Liver (tissue), 3 donors: ENCODE measurements at regions not wholly inside any gene's neighbourhood (a gene's known extent, or its start where the extent isn't known, plus 50 kb on each side); places are given as distances from the start of the nearest gene placed in this dataset.
"Not testable (repeated sequence)": the region's sequence is repeated elsewhere in the genome, so short reads cannot be mapped to it uniquely, and the experiment has no call there.

Experiments used
- ATF3 ChIP-seq: IDR thresholded peaks from 2 replicates; pipeline ENCODE4 v1.6.1; 2016; ENCODE audit warnings: antibody characterized with exemption
- CTCF ChIP-seq: fragments of 150-350 bp; IDR thresholded peaks from 2 replicates; pipeline ENCODE4 v1.5.1; 2017; ENCODE audit warnings: improper control_type of control experiment, low read depth, low read length; ENCODE audit not compliant: missing input control
- EGR1 ChIP-seq, 2 donors: IDR thresholded peaks; 2 replicates each; pipeline ENCODE4 v1.6.1; 2016 to 2018; ENCODE audit warnings: antibody characterized with exemption in 2 of 2, low read depth in 2 of 2
- GABPA ChIP-seq, 2 donors: IDR thresholded peaks in 1 of 2; conservative IDR thresholded peaks in 1 of 2; 2 replicates each; pipeline ENCODE4 v1.6.1; 2016; ENCODE audit warnings: antibody characterized with exemption in 2 of 2, mild to moderate bottlenecking in 1 of 2, moderate library complexity in 1 of 2
- HNF4G ChIP-seq: IDR thresholded peaks from 2 replicates; pipeline ENCODE4 v1.6.1; 2016; ENCODE audit warnings: antibody characterized with exemption
- JUND ChIP-seq, 2 donors: IDR thresholded peaks; 2 replicates each; pipeline ENCODE4 v1.6.1; 2016; ENCODE audit warnings: antibody characterized with exemption in 2 of 2
- MAX ChIP-seq: IDR thresholded peaks from 2 replicates; pipeline ENCODE4 v1.6.1; 2016; ENCODE audit warnings: antibody characterized with exemption
- RAD21 ChIP-seq, 2 donors: IDR thresholded peaks; 2 replicates each; pipeline ENCODE4 v1.6.1; 2016; ENCODE audit warnings: antibody characterized with exemption in 2 of 2, mild to moderate bottlenecking in 2 of 2
- REST ChIP-seq: IDR thresholded peaks from 2 replicates; pipeline ENCODE4 v1.6.1; 2016; ENCODE audit warnings: antibody characterized with exemption, mild to moderate bottlenecking
- RXRA ChIP-seq, 2 donors: IDR thresholded peaks; 2 replicates each; pipeline ENCODE4 v1.6.1; 2017 to 2018; ENCODE audit warnings: antibody characterized with exemption in 2 of 2, mild to moderate bottlenecking in 1 of 2
- SP1 ChIP-seq: IDR thresholded peaks from 2 replicates; pipeline ENCODE4 v1.6.1; 2018; ENCODE audit warnings: antibody characterized with exemption, mild to moderate bottlenecking
- TAF1 ChIP-seq: conservative IDR thresholded peaks from 2 replicates; pipeline ENCODE4 v1.6.1; 2016; ENCODE audit warnings: antibody characterized with exemption, mild to moderate bottlenecking
- ZBTB33 ChIP-seq: IDR thresholded peaks from 2 replicates; pipeline ENCODE4 v1.6.1; 2016; ENCODE audit warnings: antibody characterized with exemption
- donor health status: healthy.
- donor health status: healthy.

GRCh38 chr22:11050226-11050625 is 4477.8 kb upstream of the OR11H1 start:
- TF ChIP-seq SP1; CTCF; GABPA (IDR thresholded peaks at IDR 0.05 in 1 of 2, conservative IDR thresholded peaks at IDR 0.05 in 1 of 2); RXRA (IDR thresholded peaks at IDR 0.05); JUND (IDR thresholded peaks at IDR 0.05); MAX; ATF3; REST; ZBTB33; RAD21 (IDR thresholded peaks at IDR 0.05); TAF1; HNF4G; EGR1 (IDR thresholded peaks at IDR 0.05; ENCODE audit: low read depth in 2 of 2): not testable (repeated sequence)
